SK-N-MC (cell line): ENCODE measurements at regions not wholly inside any gene's neighbourhood (a gene's known extent, or its start where the extent isn't known, plus 50 kb on each side); places are given as distances from the start of the nearest gene placed in this dataset.

ENCODE experiments used
- EZH2 ChIP-seq: fragments of 200-600 bp; sonication (generic); IDR thresholded peaks from one replicate; pipeline ENCODE4 v1.6.1; 2017; ENCODE audit warnings: antibody characterized with exemption
- POLR2AphosphoS5 ChIP-seq: IDR thresholded peaks from 2 replicates; pipeline ENCODE4 v1.6.1; 2012; ENCODE audit warnings: mild to moderate bottlenecking, low read depth, low read length, borderline replicate concordance

DNA sequence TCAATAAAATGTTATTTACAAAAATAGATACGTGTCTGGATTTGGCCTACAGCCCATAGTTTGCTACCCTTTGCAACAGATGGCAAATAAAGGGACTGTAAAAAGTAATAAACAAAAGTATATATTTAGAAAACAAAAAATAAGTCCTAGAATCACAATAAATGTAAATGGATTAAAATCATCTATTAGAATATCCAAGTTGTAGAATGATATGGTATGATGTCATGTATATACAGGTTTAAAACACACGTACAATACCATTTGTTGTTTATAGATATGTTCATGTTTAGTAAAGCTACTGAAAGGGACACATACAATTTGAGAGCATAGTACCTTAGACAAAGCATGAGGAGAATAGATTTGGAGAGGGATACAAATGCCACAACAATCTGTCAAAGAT, 219.5 kb downstream of the BCL11B start:
- TF ChIP-seq EZH2: no peak
- no peak for TF ChIP-seq POLR2AphosphoS5
